ENCODE measurements at regions not wholly inside any gene's neighbourhood (a gene's known extent, or its start where the extent isn't known, plus 50 kb on each side); places are given as distances from the start of the nearest gene placed in this dataset.

DNA sequence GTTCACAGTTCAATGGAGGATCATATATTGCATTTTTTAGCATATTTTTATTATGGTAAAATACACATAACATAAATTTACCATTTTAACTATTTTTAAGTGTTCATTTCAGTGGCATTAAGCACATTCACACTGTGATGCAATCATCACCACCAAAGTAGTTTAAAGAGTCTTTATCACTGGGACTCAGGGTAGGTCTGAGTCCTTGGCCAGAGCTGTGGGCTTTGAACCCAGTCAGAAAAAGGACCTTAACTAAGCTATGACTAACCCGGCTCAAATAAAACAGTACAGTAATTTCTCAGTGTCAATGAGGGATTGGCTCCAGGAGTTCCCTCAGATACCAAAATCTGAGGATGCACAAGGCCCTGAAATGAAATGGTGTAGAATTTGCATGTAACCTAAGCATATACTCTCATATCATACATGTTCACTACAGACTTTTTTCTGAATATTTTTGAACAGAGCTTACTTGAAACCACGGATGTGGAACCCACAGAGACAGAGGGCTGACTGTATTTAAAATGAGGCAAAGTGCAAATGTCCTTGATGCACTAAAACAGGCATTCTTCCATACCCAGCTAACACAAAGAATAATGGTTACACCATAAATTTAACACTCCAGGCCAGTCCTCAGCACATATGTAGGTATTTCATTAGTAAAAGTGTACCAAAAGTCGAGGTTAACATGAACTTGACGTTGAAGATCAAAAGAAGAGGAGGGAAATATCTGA is 246.2 kb downstream of the LNPK start:
- Mint-ChIP-seq H3K27ac (no peak overlapping the region), H3K27me3 (no peaks in the 10 kb centered on the region), H3K9me3 (no peaks in the 10 kb centered on the region), H3K4me3 (no peak overlapping the region), H3K36me3 (no peaks in the 10 kb centered on the region), H3K4me1 (no peaks in the 10 kb centered on the region)
- no peak for DNase-seq
- CTCF ChIA-PET: no interaction called here

DNA sequence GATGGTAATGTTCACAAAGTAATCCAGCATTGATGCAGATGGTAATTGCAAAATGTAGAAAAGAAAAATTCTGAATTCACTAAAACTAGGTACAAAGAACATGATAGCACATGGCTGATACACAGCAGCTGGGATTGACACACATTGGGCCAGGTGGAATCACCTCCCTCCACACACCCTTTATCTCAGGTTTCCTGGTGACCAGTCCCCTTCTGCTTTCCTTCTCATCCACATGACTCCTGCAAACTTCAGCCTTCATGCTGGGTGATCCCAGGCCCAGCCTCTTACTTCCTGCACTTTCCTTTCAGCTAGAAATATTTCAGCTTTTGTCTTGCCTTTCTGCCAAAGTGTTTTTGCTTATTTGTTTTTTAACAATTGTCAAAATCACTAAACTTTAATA is 246.9 kb downstream of the LNPK start:
- Mint-ChIP-seq H3K27me3 (no peaks in the 10 kb centered on the region), H3K4me3 (no peak overlapping the region), H3K27ac (no peak overlapping the region), H3K4me1 (no peaks in the 10 kb centered on the region), H3K9me3 (no peaks in the 10 kb centered on the region), H3K36me3 (no peaks in the 10 kb centered on the region)
- CTCF ChIA-PET: no interaction called here
- no peak for DNase-seq

DNA sequence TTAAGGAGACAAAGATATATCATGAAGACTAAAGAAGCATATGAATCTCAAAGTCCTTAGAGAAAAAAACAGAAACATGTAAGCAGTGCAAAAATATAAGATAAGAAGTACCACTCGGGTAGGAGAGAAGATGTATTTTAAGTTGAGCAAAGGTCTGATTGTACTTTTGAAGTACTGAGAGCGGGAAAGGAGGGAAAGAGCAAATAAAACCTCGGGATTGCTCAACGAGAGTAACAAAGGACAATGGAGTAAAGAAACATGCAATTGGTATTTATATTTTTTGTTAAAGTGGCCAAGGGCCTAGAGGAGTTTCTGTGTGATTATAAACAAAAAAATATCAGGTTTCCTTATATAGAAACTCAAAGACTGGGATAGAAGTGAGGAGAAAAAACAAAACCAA is 251.9 kb downstream of the LNPK start:
- no peak for DNase-seq
- Mint-ChIP-seq H3K36me3 (no peaks in the 10 kb centered on the region), H3K27ac (no peak overlapping the region), H3K4me1 (no peaks in the 10 kb centered on the region), H3K9me3 (no peaks in the 10 kb centered on the region), H3K4me3 (no peak overlapping the region), H3K27me3 (no peaks in the 10 kb centered on the region)
- CTCF ChIA-PET: no interaction called here

DNA sequence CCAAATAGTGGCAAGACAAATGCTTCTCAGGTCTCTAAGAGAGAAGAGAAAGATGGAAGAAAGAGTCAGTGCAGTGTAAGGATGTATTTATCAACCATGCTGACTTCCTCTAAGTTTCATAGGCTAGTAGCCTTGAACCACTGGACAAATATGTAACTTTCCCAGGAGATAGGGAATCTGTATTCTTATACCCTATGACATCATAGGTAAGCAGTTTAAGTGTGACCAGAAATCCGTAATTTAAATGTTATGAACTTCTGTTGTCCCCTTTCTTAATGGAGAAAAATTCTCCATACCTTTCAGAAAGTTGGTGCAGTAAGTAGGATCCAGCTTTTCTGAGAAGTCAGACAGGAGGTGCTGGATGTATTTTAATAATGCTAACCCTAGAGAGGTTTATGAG is 256.2 kb downstream of the LNPK start:
- H3K9me3 Mint-ChIP-seq: no peaks in the 10 kb centered on the region
- H3K27ac Mint-ChIP-seq: no peak overlapping the region
- CTCF ChIA-PET: no interaction called here
- no peak overlapping the region for H3K4me3 Mint-ChIP-seq
- no peak for DNase-seq
- H3K4me1 Mint-ChIP-seq: no peaks in the 10 kb centered on the region
- no peaks in the 10 kb centered on the region for H3K27me3 Mint-ChIP-seq
- no peaks in the 10 kb centered on the region for H3K36me3 Mint-ChIP-seq

DNA sequence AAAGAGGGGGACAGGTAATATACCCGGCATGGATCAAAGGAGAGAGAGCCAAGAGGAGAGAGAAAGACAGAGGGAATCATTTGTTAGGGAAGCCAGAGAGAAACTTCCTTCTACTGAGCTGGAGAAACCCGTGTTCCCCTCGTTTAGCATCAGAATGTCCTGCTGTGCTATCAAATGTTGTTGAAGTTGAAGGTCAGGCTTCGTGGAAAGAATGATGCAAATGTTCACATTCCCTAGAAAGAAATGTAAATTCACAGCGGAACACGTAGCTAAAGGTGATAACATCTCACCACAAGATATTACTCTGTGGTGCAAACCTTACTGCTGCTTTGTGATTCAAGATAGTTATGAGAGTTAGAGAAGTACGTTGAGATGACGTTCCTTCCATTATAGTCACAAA is 258.1 kb downstream of the LNPK start:
- Mint-ChIP-seq H3K9me3 (no peaks in the 10 kb centered on the region), H3K27me3 (no peaks in the 10 kb centered on the region), H3K27ac (no peak overlapping the region), H3K4me1 (no peaks in the 10 kb centered on the region), H3K36me3 (no peaks in the 10 kb centered on the region), H3K4me3 (no peak overlapping the region)
- CTCF ChIA-PET: no interaction called here
- DNase-seq: no peak

DNA sequence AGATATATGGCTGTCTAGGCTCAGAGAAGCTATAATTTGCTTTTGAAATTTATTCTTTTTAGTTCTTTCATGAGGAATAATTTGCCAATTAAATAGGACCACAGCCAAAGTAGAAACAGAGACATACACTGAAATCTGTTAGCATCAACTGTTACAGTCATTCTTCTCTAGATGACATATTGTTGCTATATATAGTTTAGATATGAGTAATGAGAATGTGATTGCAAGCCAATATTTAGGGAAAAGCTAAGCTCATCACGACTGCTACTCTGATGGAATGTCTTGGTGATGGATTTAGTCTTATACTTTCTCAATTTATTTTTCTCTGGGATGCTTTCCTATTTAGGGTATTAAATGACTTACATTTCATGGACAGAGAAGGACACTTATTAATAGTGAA is 259.1 kb downstream of the LNPK start:
- Mint-ChIP-seq H3K9me3 (no peaks in the 10 kb centered on the region), H3K4me1 (no peaks in the 10 kb centered on the region), H3K27me3 (no peaks in the 10 kb centered on the region), H3K36me3 (no peaks in the 10 kb centered on the region), H3K27ac (no peak overlapping the region), H3K4me3 (no peak overlapping the region)
- no peak for DNase-seq
- CTCF ChIA-PET: no interaction called here

DNA sequence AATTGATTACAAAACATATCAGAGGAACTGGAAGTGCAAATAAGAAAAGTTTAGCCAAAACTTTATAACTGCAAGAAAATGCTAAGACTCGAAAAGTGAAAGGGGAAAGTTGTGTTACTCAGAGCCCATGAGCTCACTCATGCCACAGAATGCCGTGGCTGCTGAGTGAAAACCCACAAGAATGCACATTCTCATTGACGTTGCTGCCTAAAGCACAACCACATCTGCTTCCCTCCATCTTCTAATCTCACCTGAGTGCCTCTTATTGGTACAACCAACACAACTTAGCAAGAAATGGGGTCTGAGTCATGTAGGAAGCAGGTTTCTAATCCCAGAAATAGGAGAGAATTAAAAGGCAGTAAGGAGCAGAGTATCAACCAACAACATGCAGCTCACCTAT is 259.7 kb downstream of the LNPK start:
- Mint-ChIP-seq H3K27ac (no peak overlapping the region), H3K4me1 (no peaks in the 10 kb centered on the region), H3K4me3 (no peak overlapping the region), H3K36me3 (no peaks in the 10 kb centered on the region), H3K9me3 (no peaks in the 10 kb centered on the region), H3K27me3 (no peaks in the 10 kb centered on the region)
- DNase-seq: no peak
- CTCF ChIA-PET: no interaction called here

DNA sequence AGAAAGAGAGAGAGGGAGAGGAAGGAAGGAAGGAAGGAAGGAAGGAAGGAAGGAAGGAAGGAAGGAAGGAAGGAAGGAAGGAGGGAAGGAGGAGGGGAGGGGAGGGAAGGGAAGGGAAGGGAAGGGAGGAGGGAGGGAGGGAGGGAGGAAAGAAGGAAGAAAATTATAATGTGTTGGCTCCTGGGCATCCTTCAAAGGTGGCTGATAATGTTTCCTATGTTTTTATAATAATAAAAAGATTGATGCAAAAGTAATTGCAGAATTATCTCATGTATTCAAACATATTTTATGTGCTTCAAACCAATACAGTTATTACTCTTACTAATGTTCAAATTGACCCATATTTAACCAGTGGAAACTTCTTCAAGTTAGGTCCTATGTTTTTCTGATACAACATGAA is 260.9 kb downstream of the LNPK start:
- CTCF ChIA-PET: no interaction called here
- no peaks in the 10 kb centered on the region for H3K27me3 Mint-ChIP-seq
- no peaks in the 10 kb centered on the region for H3K36me3 Mint-ChIP-seq

DNA sequence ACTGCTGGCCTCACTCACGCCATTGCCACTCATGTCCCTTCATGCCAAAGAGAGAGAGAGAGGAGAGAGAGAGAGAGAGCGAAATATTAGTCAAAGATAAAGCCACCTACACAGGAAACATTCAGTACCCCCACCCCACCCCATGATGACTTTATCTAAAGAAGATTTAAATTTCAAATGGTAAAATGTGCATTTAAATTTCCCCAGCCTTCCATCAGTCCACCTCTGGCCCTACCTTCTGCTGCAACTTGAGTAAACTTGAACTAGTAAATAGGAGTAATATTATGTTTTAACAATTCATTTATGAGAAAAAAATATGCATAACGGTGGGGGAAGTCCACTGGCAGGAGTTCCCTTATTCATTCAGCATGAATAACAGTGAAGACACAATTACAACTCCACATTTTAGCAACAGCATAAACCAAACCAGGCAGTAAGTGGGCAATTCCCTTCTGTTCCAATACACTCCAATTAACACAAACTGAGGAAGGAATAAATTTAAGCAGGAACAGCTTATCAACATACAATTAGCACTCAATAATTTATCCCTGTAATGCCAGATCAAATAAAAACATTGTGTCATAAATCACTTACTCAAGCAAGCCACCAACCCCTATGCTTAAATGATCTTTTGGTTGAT is 264.2 kb downstream of the LNPK start:
- Mint-ChIP-seq H3K27ac (no peak overlapping the region), H3K4me3 (no peak overlapping the region), H3K9me3 (no peaks in the 10 kb centered on the region), H3K4me1 (no peaks in the 10 kb centered on the region), H3K36me3 (no peaks in the 10 kb centered on the region), H3K27me3 (no peaks in the 10 kb centered on the region)
- DNase-seq: no peak
- CTCF ChIA-PET: no interaction called here

More for the DNA sequence above, 260.9 kb downstream of the LNPK start:
- Mint-ChIP-seq H3K9me3 (no peaks in the 10 kb centered on the region), H3K4me3 (no peak overlapping the region), H3K4me1 (no peaks in the 10 kb centered on the region), H3K27ac (no peak overlapping the region)
- no peak for DNase-seq

DNA sequence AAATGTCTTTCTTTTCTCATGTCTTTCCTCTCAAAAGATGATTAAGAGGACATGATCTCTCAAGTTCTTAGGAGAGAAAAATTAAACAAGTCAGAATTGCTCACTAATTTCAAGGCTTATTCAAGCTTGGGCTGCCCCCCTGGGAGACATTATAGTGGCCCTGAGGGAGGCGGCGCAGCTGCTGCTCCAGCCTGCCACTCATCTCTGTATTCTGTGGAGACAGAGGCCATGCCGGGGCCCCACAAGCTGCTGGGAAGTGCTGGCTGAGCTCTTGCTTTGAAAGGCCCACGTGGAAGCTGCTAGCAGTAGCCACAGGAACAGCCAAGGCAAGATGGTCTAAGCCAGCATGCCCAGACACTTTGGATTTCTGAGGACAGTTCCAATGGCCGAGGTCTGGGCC is 267.4 kb downstream of the LNPK start:
- CTCF ChIA-PET: no interaction called here
- H3K27me3 Mint-ChIP-seq: no peaks in the 10 kb centered on the region
- no peaks in the 10 kb centered on the region for H3K4me1 Mint-ChIP-seq
- no peak for DNase-seq
- H3K36me3 Mint-ChIP-seq: no peaks in the 10 kb centered on the region
- H3K4me3 Mint-ChIP-seq: no peak overlapping the region
- H3K9me3 Mint-ChIP-seq: no peaks in the 10 kb centered on the region
- no peak overlapping the region for H3K27ac Mint-ChIP-seq

DNA sequence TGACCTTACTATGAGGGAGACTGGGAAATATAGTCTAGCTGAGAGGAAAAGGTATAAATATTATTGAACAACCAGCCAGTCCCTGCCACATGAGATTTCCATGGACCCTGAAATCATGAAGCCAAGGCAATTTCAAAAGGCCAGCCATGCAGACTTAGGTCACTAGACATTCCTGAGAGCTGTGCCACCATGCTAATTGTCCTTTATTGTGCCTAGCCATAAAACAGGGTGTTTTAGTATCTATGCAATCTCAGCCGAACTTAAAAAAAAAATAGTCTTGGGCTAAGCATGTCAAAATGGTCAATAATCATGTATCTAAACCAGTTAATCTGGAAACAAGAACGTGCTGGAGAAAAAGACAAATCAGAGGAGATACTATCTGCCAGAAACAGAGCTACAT is 269.5 kb downstream of the LNPK start:
- Mint-ChIP-seq H3K27ac (no peak overlapping the region), H3K27me3 (no peaks in the 10 kb centered on the region), H3K4me1 (no peaks in the 10 kb centered on the region), H3K9me3 (no peaks in the 10 kb centered on the region), H3K36me3 (no peaks in the 10 kb centered on the region), H3K4me3 (no peak overlapping the region)
- no peak for DNase-seq
- CTCF ChIA-PET: no interaction called here

DNA sequence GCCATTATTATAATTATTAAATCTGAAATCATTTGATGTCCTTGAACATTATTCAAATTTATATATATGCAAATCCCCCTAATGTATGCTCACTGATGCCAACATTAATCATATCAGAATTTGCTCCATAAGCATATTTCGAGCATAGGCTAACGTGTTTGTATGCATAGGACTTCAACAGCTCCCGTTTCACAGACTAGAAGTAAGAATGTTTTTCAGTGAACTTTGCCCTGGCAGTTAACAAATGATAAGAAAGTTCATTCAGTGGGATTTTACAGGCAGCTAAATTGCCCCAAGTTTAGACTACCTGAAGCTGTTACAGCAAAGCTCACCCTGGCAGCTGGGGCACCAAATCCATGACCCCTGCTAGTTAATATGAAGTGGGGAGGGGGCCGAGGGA is 272.0 kb downstream of the LNPK start:
- no peak overlapping the region for H3K27ac Mint-ChIP-seq
- H3K36me3 Mint-ChIP-seq: no peaks in the 10 kb centered on the region
- no peak for DNase-seq
- no peaks in the 10 kb centered on the region for H3K9me3 Mint-ChIP-seq
- H3K27me3 Mint-ChIP-seq: no peaks in the 10 kb centered on the region
- CTCF ChIA-PET: interaction anchor here (0.6 kb wide), 1 partner anchor 401 kb away, joined by 4 read pairs; no protein-coding TSS in a partner anchor
- H3K4me1 Mint-ChIP-seq: no peaks in the 10 kb centered on the region
- no peak overlapping the region for H3K4me3 Mint-ChIP-seq

DNA sequence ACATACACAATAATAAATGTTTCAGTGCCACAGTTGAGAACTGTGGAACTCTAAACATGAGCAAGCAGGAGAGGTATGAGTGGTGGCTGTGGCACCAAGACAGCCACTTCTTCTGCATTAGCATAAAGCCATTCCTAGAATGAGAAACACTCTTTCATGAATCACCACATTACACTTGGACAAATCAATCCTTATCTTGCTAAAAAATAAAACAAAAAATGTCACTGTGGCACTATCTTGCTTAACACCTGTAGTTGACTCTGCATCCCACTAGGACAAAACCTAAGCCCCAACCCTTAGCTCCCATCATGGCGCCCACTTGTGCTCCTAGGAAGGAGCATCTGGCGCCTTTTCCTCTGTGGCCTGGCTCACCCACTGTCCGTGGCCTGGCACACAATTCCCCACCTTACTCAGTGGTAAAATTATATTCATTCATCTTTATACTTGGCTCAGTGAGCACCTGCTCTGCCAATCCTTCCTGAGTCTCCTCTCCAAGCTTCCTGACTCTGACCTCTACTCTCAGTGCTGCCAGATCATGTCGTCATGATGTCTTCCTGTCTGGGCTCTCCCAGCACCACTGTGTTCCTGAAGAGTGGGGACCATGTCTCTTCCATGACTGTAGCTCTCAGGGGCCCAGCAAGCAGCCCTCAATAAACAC is 272.9 kb downstream of the LNPK start:
- DNase-seq: no peak
- CTCF ChIA-PET: no interaction called here
- H3K36me3 Mint-ChIP-seq: no peaks in the 10 kb centered on the region
- no peak overlapping the region for H3K4me3 Mint-ChIP-seq
- no peaks in the 10 kb centered on the region for H3K27me3 Mint-ChIP-seq
- no peaks in the 10 kb centered on the region for H3K9me3 Mint-ChIP-seq
- H3K27ac Mint-ChIP-seq: no peak overlapping the region
- H3K4me1 Mint-ChIP-seq: no peaks in the 10 kb centered on the region

DNA sequence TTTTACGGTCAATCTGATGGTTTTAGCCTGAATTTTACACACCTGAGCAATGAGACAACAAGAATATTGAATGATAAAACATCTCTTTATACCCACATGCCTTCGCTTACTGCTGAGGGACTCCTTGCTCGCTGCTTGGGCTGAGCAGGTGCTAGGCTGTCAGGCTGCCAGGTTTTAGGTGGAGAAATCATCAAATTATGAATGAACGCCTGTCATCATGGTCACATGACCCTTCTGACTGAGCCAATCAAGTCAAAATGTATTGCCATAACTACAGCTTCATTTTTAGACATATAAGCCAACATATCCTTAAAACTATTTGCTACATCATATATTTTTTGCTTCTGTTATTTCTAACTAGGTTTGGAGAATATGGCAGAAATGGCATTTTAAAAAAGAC is 274.0 kb downstream of the LNPK start:
- H3K4me1 Mint-ChIP-seq: no peaks in the 10 kb centered on the region
- no peaks in the 10 kb centered on the region for H3K36me3 Mint-ChIP-seq
- no peak overlapping the region for H3K27ac Mint-ChIP-seq
- no peaks in the 10 kb centered on the region for H3K9me3 Mint-ChIP-seq
- CTCF ChIA-PET: interaction anchor here (0.6 kb wide), 1 partner anchor 124 kb away, joined by 3 read pairs; no protein-coding TSS in a partner anchor
- DNase-seq: no peak
- H3K27me3 Mint-ChIP-seq: no peaks in the 10 kb centered on the region
- H3K4me3 Mint-ChIP-seq: no peak overlapping the region

DNA sequence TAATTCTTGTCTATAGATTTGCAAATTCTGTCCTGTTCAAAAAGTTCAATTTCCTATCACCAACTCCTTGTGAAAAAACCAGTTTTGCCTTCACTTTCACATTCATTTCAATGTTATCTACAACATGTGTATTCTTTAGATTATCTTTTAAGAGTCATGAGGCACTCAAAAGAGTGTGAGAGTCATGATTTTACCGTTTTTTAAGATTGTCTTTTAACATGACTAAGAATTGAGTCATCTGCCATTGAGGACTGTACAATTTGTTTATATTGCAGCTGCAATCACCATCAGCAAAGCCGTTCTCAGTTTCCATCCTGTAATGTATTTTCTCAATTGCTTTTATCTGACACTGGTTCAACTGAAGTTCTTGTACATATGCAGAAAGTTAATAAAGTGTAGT is 275.8 kb downstream of the LNPK start:
- no peak for DNase-seq

More for the DNA sequence above, 275.8 kb downstream of the LNPK start:
- Mint-ChIP-seq H3K9me3 (peaks cover 2% of the 10 kb centered on the region), H3K4me1 (no peaks in the 10 kb centered on the region), H3K27me3 (no peaks in the 10 kb centered on the region), H3K27ac (no peak overlapping the region), H3K36me3 (no peaks in the 10 kb centered on the region), H3K4me3 (no peak overlapping the region)
- CTCF ChIA-PET: no interaction called here

Measured in activated naive CD4-positive, alpha-beta T cell treated with anti-CD3 and anti-CD28 coated beads, Interleukin-2, amount 10 ng/mL, durations not matched to agents 7 days and 5 days (primary cell).